NCI-H2107 (cell line): ENCODE measurements at regions not wholly inside any gene's neighbourhood (a gene's known extent, or its start where the extent isn't known, plus 50 kb on each side); places are given as distances from the start of the nearest gene placed in this dataset.

Experiments
- DNase-seq: peaks from one replicate; lab custom pipeline; 2025; lab: John Stamatoyannopoulos, UW

DNA sequence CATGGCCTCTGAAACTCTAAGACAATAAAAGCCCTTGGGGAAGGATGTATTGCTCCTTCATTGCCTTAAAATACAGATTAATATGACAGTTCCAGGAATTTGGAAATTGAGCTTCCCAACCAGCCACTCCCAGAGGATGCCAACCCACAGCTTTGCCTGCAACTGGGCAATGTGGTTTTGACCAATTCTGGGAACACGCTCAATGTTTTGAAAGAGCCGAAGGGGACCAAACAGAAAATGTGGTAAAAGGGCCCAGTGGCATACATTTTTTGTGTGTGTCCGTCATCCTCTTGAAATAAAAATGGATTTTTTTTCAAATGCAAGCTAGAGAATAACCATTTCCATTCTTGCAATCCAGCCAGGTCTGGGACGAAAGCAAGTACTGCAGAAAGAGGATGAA, 88.3 kb upstream of the PLEKHG7 start:
- no peak for DNase-seq

DNA sequence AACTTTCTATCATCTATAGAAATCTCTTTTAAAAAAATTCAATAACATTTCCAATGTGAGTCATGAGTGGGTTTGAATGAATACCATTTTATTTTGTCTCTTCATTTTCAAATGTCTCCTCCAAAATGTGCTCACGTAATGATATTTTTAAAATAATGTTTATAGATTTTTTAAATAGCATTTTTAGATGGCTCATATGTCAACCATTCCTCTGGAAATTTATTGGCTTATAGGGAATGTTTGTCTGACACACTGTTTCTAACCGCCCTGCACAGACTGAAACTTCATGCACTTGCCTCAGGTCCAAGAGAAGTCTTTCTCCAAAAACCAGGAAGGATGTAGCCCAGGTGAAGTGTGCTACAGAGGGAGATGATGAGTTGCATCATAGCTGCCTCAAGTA, 88.8 kb upstream of the PLEKHG7 start:
- DNase-seq, result no peak

DNA sequence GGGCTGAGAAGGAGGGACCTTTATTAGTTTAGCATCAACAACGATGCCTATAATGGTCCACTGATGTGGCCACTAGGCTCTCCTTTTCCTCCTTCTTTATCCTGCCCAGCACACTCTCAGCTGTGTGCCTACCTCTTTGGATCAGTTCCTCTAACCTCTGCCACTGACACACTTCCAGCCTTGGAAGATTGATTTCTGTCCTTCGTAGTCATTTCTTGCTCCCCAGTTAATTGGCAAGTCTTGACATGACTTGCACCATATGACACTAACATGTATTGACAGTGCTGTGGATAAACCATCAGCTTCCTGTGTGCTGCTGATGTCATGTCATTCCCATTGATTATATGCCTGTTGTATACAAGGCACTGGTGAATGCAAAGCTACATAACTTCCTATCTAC, 90.2 kb upstream of the PLEKHG7 start:
- DNase-seq, result no peak

DNA sequence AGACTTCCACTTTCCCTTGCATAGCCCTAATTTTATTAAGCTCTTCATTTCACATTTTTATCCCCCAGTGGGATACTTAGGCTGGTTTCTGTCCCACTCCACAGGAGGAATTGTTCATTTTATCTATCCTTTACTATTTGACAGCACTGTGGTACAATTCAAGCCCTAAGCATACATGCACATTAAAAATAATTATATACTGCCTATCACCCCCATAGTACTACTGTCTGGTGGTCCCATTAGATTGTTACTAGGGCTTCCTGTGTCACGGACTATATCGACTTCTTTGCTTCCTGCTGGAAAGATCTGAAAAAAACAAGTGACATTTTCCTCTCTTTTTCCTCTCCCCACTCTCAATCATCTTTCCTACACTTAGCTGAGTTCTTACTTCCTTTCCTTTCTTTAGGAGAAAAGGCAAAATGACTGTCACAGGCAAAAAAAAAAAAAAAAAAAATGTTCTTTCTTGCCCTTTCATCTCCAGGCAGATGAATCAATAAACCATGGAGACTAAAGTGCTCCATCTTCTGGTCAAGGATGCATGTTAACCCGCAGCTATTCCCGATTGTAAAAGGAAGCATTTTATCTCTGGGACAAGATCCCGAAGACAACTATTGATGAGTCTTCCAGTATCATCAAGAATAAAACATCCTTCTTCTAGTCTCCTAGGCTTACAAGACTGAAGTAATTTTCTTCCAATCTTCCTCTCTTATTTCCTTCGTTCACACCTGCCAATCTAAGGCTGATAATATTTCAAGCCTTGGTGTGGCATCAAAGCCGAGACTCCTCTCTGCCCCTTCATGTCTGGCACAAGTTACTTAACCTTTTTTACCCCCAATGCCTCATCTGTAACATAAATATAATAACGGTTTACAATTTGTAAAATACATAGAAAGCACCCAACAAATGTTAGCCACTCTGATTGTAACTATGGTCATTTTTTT, 94.4 kb upstream of the PLEKHG7 start:
- DNase-seq, result no peak

DNA sequence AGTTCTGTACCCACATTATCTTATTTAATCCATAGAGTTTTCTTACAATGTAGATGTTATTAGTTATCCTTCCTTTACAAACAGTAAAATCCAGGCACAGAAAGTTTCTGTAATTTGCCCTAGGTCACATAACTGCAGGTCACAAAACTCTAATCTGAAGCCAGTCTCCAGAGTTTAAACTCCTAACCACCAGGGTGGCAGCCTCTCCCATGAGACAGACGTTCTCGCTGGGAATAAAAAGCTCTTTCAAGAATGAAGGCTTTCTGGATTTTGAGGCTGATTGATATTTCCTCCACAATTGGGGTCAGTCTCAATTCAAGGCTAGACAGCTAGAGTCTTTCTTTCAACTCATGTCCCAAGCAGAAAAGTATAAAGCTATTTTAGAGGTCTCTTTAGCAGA, 95.8 kb upstream of the PLEKHG7 start:
- no peak for DNase-seq

DNA sequence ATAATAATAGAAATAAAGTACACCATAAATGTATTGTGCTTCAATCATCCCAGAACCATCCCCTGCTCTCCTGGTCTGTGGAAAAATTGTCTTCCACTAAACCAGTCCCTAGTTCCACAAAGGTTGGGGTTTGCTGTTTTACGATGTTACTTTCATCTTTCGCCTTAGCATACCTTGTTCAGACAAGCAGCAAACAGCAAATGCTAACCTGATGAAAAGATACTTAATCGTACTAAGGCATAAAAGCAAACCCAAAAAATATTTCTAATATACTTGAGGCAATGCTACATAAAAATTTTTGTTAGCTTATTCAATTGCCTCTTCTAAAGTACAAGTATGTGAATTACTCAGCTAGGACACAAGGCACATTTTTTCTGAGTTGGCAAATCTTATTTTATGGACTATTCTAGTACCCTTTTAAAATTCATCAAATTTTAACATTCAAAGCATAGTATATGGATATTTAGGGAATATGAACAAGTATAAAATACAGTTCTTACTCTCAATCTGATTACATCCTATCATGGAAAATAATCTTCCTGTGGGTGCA, 97.1 kb upstream of the PLEKHG7 start:
- no peak for DNase-seq

DNA sequence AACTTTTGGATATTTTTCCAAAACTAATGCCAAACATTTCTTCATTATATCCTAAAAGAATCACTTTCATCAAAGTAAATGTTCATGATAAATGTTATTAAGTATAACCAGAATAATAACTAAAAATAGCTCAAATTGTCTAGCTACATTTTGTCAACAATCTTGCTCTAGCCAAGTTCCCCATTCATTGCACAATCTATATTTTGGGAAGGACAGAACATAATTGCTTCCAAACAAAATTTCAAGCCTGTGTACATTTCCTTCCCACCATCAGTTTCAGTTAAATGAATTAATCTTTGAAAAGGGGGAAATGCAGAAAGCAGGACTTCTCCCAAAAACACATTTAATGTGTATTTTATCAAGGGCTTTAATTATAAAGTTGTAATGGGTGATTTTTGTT, 98.0 kb upstream of the PLEKHG7 start:
- no peak for DNase-seq

DNA sequence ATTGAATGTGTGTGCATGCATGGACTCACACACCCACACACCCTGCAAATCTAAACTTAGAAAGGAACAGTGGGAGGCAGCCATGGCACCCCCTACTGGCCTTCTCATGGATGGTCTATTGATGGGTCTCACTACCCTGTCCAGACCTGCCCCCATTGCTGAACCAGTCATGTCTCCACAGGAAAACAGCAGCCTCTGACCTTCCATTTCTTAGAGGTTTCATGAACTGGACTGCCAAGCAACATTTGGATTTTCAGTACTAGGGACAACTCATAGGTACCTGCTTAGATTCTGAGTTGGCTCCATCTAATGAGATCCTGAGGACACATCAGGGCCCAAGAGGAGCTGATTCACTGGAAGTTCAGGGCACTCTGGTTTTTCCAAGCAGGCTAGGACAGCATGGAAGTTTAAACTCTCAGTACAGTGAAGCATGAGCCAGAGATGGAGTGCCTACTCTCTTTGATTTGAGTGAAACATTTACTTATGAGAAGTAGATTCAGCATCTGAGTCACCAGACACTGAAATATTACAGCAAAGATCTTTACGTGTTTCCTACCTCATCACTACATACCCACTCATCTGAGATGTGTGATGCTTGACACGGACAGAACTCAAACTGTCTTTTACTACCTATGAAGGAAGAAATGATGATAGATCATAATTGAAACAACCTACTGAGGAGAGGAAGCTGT, 98.9 kb upstream of the PLEKHG7 start:
- DNase-seq, result no peak

DNA sequence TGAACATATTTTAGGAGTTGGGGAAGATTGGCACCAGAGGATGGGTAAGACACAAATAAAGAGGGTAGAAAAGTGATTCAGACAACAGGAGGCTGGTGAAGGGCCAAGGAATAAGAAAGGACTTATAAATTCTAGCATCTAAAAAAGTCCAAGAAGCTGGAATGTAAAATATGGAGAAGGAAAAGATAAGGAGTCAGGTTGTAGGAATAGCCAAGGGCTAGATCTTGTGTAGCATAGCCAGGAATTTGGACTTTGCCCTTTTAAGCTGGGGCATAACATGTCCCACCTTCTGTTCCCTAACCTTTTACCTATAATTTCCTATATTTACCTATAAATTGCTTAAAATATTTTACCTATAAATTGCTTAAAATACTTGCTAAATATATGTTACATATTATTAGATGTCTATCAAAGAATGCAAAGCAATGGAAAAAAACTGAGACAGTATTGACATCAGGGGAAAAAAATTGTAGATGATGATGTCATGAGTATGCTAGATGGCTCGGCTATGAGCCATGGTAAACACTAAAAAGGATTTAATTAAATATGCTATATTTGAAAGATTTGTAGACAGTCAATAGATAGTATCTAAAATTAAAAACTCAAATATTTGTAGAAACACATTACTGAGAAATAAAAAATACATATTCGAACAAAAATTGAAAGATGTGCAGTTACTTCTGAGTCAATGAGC, 99.7 kb upstream of the PLEKHG7 start:
- no peak for DNase-seq

DNA sequence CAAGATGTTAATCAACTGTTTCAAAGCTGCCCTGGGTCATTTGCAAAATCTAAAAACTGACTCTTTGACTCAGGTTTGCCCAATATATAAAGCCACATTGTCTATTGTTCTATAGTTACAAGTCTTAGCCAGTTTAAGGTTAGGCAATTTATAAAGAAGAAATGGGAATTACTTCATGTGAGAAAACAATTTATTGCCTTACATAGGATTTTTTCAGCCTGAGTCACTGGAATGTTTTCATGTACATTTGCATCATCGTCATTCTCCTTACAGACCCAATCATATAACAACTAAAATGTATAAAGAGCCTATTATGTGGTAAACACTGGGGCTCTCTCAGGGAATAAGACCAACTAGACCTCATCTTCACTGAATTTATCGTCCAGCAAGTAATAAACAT, 100.3 kb upstream of the PLEKHG7 start:
- no peak for DNase-seq

DNA sequence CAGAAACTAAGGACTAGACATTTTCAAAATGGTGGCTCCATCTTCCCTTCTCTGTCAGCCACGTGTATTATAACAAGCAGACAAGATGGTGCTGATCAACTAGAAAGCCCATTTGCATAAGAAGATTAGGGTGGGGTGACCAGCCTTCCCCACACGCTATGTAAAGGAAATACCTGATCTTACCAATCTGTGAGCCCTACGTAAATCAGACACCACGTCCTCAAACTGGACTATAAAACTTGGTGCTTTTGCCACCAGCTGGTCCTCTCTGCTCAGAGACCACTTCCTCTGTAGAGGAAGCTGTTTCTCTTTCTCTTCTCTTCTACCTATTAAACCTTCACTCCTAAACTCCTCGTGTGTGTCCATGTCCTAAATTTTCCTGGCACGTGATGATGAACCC, 101.1 kb upstream of the PLEKHG7 start:
- no peak for DNase-seq

DNA sequence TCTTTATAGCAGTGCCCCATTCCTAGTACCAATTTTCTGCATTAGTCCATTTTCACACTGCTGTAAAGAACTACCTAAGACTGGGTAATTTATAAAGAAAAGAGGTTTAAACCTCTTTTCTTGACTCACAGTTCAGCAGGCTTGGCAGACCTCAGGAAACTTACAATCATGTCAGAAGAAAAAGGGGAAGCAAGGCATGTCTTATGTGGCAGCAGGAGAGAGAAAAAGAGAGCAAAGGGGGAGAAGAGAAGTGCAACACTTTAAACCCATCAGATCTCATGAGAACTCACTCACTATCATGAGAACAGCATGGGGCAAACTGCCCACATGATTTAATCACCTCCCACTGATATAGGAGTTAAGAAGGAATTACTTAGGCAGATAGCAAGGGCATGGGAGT, 101.6 kb upstream of the PLEKHG7 start:
- DNase-seq, result no peak

DNA sequence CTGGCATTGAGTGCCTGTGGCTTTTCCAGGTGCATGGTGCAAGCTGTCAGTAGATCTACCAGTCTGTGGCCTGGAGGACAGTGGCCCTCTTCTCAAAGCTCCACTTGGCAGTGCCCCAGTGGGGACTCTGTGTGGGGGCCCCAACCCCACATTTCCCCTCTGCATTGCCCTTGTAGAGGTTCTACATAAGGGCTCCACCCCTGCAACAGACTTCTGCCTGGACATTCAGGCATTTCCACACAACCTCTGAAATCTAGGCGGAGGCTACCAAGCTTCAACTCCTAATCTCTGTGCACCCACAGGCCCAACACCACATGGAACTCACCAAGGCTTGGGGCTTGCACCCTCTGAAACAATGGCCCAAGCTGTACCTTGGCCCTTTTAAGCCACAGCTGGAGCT, 102.7 kb upstream of the PLEKHG7 start:
- no peak for DNase-seq

DNA sequence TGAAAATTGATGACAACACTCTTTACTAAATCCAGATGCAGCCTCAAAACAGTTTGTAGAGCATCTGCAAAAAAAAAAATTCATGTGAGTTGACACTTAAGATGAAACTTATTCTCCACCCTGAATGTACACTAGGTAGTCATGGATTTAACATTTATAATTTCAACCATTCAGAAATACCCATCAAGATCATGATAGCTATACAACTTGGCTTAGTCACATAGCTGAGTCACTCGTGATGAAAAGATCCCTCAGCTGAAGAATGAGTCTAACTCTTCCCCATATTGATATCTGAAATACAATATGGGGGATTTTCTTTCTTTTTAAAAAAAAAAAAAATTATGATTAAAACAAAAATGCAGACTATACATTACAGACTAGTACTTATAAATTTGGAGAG, 104.8 kb upstream of the PLEKHG7 start:
- no peak for DNase-seq

DNA sequence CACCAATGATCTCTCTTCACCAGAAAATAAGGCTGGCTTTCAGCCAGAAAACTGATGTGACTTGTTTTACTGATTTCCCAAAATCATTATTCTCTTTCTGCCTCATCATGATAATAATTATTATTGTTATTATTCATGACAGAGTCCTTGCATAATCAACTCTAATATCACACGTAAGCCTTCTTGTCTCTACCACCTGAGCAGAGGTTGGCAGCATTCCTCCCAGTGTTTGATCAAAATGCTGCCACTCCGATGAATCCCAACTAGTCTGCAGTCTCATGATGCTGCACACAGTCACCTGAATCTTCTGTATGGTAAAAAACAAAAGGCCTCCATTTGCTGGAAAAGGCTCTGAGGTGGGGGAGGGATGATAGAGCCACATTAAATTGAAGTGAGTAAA, 105.7 kb upstream of the PLEKHG7 start:
- DNase-seq, result no peak

DNA sequence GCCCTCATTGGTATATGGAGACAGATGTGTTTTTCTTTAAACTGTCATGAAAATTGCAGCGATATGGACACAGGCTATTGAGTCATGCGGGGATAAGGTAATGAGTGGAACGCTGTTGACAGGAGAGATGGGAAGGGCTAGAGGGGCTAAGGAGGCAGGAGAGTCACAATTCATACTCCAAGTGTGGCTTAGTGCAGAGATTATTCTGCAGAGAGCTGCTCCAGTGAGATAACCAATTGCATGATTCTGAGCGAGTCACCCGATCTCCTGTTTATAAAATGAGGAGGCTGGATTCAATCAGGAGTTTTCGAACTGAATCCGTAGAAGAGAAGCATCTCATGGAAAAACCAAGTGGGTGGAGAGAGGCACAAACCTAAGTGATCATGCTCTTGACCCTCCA, 106.4 kb upstream of the PLEKHG7 start:
- no peak for DNase-seq

DNA sequence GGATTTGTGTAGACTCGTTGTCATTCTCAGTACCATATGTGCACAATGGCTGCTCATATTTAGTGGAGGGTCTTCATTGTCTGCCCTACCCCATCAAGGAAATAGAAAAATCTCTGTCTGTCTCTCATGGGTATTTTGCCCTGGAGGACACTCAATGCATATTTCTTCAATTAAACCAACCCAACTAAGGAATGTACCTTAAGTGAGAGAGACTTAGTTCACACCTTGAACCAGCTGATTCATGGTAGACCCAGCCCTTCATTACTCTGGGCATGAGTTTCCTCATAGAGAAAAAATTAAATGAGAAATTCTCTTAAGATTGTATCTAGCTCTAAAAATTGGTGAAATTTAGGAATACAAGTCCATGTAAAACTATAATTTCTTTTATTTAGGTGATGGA, 107.1 kb upstream of the PLEKHG7 start:
- DNase-seq, result no peak

DNA sequence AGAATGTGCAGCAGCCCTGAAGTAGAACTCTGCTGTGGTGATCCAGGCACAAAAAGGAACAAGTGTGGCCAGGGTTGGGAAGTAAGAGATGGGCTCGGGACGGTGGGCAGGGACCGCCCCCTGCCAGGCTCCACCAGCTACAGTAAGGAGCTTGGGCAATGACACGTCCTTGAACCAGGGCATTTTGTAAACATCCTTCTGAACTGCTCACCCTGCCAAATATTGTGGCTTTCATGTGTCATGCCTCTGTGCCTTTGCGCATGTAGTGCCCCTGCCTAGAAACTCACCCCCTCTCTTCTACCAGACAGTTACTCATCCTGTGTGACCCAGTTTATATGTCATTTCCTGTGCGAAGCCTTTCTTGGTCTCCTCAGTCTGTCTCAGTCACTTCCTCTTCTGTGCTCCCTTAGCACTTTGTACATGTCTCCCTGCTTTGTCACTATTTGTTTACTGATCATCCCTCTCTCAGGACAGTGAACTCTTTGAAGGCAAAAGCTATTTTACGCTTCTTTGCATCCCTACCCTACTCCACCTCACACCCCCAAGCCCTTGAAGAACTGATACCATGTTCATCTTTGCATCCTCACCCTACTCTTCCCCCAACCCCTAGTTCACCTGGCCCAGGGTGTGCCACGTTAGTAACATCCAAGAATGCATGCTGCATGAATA, 108.9 kb upstream of the PLEKHG7 start:
- DNase-seq, result no peak

DNA sequence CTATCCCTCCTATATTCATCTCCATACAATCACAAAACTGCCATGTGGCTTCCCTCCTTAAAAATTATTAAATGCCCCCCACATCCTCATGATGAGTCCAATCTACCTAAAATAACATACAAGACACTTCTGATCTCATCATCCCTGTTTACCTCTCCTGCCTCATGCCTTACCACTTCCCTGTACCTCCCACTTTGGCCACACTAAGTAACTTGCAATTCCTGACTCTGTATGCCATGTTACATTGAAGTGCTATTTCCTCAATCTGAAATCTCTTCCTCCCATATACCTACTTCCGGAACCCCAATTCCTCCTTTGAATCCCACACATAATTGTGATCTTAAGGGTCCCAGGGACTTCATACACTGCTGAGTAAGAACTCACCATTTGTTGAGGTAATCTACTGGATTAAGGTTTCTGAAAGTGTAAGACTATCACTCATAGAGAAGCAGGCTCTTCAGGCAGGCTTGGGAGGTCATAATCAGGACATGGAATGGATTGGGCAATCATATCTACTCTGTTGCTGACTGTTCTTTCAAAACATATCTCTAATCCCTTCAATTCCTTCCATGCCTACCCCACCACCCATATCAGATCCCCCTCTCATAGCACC, 117.6 kb upstream of the PLEKHG7 start:
- DNase-seq, result no peak

DNA sequence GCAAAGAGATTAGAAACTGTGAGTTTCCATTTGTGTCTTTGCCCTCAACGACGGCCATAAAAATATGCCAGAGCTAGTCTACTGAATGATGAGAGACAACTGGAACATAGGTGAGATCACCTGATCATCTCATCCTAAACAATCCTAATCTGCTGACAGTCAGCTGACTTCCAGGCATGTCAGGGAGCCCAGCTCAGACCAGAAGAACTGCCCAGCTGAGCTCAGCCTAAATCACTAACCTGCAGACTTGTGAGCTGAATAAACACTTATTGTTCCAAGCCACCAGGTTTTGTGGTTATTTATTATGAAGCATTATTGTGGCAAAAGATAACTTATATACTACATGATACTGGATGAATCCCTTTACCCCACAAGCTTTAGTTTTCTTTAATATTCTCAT, 118.9 kb upstream of the PLEKHG7 start:
- DNase-seq, result no peak

DNA sequence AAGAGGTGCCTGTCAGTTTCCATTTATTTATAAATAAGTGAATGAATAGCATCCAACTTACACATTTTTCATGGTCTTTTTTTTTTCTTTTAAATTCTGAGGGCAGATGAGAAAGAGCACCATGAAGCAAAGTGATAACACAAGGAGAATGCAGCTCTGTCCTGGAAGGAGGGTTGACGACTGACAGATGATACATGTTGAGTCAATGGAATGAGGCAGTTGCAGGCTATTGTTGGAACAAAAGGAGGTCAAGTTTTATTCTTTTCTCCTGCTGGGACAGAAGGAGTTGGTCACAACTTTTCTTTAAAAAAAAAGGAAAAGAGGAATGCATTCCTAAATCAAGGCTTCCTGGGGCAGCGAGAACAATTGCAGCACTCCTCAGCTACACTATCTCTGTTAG, 119.9 kb upstream of the PLEKHG7 start:
- DNase-seq, result no peak

DNA sequence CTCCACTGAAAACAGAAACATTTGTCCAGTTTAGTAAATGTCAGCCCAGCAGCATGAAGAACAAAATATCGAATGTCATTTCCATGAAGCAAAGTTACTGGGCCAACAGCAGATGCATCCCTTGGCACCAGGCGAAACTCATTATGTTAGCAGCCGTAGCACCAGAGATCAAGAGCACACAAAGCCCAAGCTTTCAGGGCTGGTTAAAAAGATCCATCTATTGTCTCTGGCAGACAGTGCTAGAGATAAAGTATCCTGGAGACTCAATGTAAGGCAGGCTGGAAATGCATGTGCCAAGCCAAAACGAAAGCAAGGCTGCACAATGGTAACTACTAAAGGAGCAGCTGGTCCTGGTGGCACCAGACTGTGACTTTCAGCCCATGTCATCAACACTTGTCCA, 120.3 kb upstream of the PLEKHG7 start:
- no peak for DNase-seq
